Suprapubic skin (tissue), 4 donors: ENCODE measurements at regions not wholly inside any gene's neighbourhood (a gene's known extent, or its start where the extent isn't known, plus 50 kb on each side); places are given as distances from the start of the nearest gene placed in this dataset.

Experiments used
- DNase-seq, 2 donors: peaks; one replicate each; pipeline ENCODE4 v3.0.0-alpha.2; 2019; ENCODE audit warnings: low spot score in 2 of 2
- H3K27ac ChIP-seq: fragments of 200-600 bp; sonication (generic); one replicate; pipeline ENCODE4 v1.5.1; 2019
- H3K27me3 ChIP-seq: fragments of 200-600 bp; sonication (generic); one replicate; pipeline ENCODE4 v1.5.1; 2019
- H3K36me3 ChIP-seq: fragments of 200-600 bp; sonication (generic); one replicate; pipeline ENCODE4 v1.5.1; 2019
- H3K4me1 ChIP-seq: fragments of 200-600 bp; sonication (generic); one replicate; pipeline ENCODE4 v1.5.1; 2019
- H3K4me3 ChIP-seq: fragments of 200-600 bp; sonication (generic); one replicate; pipeline ENCODE4 v1.5.1; 2019; ENCODE audit warnings: mild to moderate bottlenecking
- H3K9me3 ChIP-seq: fragments of 200-600 bp; sonication (generic); one replicate; pipeline ENCODE4 v1.5.1; 2019
- EP300 ChIP-seq: sonication (generic); formaldehyde crosslinking; IDR thresholded peaks from one replicate; pipeline ENCODE4 v1.6.1; 2017; ENCODE audit warnings: antibody characterized with exemption
- POLR2A ChIP-seq, 2 donors: fragments of 450-650 bp; IDR thresholded peaks; one replicate each; pipeline ENCODE4 v1.6.1; 2017; ENCODE audit warnings: antibody characterized with exemption in 2 of 2, mild to moderate bottlenecking in 2 of 2, moderate library complexity in 2 of 2
- POLR2AphosphoS5 ChIP-seq, 3 donors: sonication (generic); formaldehyde crosslinking; IDR thresholded peaks; one replicate each; pipeline ENCODE4 v1.6.1; 2017; ENCODE audit warnings: antibody characterized with exemption in 3 of 3
- WGBS: methylation state at CpG from one replicate; pipeline ENCODE4 v1.1.5; 2018; 5-methylcytosine and 5-hydroxymethylcytosine counted together
- TF ChIP-seq, protein P1 (sequence below), 2 donors: fragments of 200-600 bp in 1 of 2; fragments of 450-650 bp in 1 of 2; sonication (generic) in 1 of 2; IDR thresholded peaks; one replicate each; pipeline ENCODE4 v1.5.1; 2016 to 2019; ENCODE audit warnings: antibody characterized with exemption in 2 of 2, mild to moderate bottlenecking in 1 of 2, moderate library complexity in 1 of 2

GRCh38 chr16:76081967-76082366 lies 195.2 kb upstream of the CNTNAP4 start:
- Histone ChIP-seq H3K27me3 (no peaks in the 10 kb centered on the region), H3K4me1 (no peaks in the 10 kb centered on the region), H3K9me3 (no peaks in the 10 kb centered on the region), H3K4me3 (no peak overlapping the region), H3K36me3 (no peaks in the 10 kb centered on the region), H3K27ac (no peak overlapping the region)
- TF ChIP-seq POLR2AphosphoS5 (IDR thresholded peaks at IDR 0.05) (no peak), EP300 (no peak), POLR2A (IDR thresholded peaks at IDR 0.05) (no peak)
- TF ChIP-seq, protein P1, sequence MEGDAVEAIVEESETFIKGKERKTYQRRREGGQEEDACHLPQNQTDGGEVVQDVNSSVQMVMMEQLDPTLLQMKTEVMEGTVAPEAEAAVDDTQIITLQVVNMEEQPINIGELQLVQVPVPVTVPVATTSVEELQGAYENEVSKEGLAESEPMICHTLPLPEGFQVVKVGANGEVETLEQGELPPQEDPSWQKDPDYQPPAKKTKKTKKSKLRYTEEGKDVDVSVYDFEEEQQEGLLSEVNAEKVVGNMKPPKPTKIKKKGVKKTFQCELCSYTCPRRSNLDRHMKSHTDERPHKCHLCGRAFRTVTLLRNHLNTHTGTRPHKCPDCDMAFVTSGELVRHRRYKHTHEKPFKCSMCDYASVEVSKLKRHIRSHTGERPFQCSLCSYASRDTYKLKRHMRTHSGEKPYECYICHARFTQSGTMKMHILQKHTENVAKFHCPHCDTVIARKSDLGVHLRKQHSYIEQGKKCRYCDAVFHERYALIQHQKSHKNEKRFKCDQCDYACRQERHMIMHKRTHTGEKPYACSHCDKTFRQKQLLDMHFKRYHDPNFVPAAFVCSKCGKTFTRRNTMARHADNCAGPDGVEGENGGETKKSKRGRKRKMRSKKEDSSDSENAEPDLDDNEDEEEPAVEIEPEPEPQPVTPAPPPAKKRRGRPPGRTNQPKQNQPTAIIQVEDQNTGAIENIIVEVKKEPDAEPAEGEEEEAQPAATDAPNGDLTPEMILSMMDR (IDR thresholded peaks at IDR 0.05) = no peak
- DNase-seq = no peak
- 30% methylated on average over 6 of the region's 6 CpGs for WGBS

DNA sequence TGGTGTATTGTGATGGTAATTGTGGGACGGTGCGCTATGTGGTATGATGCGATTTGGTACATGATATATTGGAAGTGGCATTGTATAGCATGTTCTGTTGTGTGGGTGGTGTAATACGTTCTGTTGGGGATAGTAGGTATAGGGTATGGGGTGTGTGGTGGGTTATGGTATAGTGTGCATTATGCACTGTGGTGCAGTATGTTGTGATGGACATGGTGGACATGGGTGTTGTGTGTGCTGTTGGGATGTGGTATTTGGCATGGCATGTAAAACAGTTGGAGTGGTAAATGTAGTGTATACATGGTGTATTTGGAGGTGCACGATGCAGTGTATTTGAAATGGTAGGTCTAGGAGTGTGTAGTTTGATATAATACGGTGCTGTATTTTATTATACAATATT lies 170.6 kb upstream of the CNTNAP4 start:
- Histone ChIP-seq H3K9me3 (peaks cover 13% of the 10 kb centered on the region), H3K4me3 (no peak overlapping the region), H3K36me3 (no peaks in the 10 kb centered on the region), H3K27ac (no peak overlapping the region), H3K4me1 (no peaks in the 10 kb centered on the region), H3K27me3 (no peaks in the 10 kb centered on the region)
- DNase-seq = no peak
- WGBS = 94% methylated on average over 6 of the region's 6 CpGs
- TF ChIP-seq EP300 (no peak), POLR2A (IDR thresholded peaks at IDR 0.05) (no peak), POLR2AphosphoS5 (IDR thresholded peaks at IDR 0.05) (no peak)
- TF ChIP-seq, protein P1 (IDR thresholded peaks at IDR 0.05) = no peak

DNA sequence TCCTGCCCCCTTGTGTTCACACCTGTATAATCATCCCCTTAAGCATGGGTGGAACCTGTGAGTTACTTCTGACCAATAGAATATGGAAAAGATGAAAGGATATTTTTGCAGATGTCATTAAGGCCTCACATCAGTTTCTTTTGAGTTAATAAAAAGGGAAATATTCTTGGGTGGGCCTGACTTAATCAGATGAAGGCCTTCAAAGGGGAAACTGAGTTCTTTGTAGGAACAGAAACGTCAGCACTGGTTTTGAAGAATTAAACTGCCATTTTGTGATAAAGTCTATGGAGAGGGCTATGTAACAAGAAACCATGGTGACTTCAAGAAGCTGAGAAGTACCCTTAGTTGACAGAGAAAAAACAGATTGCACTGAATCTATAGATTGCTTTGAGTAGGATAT lies 168.7 kb upstream of the CNTNAP4 start:
- no peaks in the 10 kb centered on the region for H3K4me1 ChIP-seq
- no peak overlapping the region for H3K27ac ChIP-seq
- TF ChIP-seq EP300 (no peak), POLR2A (IDR thresholded peaks at IDR 0.05) (no peak), POLR2AphosphoS5 (IDR thresholded peaks at IDR 0.05) (no peak)
- TF ChIP-seq, protein P1 (IDR thresholded peaks at IDR 0.05) = no peak
- H3K27me3 ChIP-seq = no peaks in the 10 kb centered on the region
- WGBS = 67% methylated on average over 1 of the region's 1 CpG
- DNase-seq = no peak
- H3K36me3 ChIP-seq = no peaks in the 10 kb centered on the region
- H3K4me3 ChIP-seq = no peak overlapping the region
- peaks cover 2% of the 10 kb centered on the region for H3K9me3 ChIP-seq

DNA sequence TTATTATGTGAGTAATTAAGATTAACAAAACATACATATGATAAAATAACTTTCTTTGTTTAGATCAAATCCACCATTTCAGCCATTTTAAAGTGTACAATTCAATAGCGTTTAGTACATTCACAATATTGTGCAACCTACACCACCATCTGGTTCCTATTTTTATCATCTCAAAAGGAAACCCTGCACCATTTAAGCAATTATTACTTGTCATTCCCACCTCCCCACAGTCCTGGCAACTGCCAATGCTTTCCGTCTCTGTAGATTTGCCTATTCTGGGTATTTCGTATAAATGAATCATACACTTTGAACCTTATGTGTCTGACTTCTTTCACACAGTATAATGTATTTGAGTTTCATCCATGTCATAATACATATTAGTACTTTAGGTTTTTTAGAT lies 162.5 kb upstream of the CNTNAP4 start:
- DNase-seq = no peak
- H3K27me3 ChIP-seq = no peaks in the 10 kb centered on the region
- H3K4me3 ChIP-seq = no peak overlapping the region
- 51% methylated on average over 3 of the region's 3 CpGs for WGBS
- no peak overlapping the region for H3K27ac ChIP-seq
- no peaks in the 10 kb centered on the region for H3K36me3 ChIP-seq
- H3K4me1 ChIP-seq = no peaks in the 10 kb centered on the region
- H3K9me3 ChIP-seq = no peaks in the 10 kb centered on the region
- TF ChIP-seq POLR2AphosphoS5 (IDR thresholded peaks at IDR 0.05) = no peak
- TF ChIP-seq EP300 = no peak
- no peak for TF ChIP-seq POLR2A (IDR thresholded peaks at IDR 0.05)
- TF ChIP-seq, protein P1 (IDR thresholded peaks at IDR 0.05) = no peak

- Histone ChIP-seq H3K36me3 (no peaks in the 10 kb centered on the region), H3K27me3 (no peaks in the 10 kb centered on the region), H3K27ac (no peak overlapping the region), H3K4me3 (no peak overlapping the region), H3K4me1 (no peaks in the 10 kb centered on the region), H3K9me3 (no peaks in the 10 kb centered on the region)
- DNase-seq = no peak
- TF ChIP-seq EP300 = no peak
- no peak for TF ChIP-seq POLR2AphosphoS5 (IDR thresholded peaks at IDR 0.05)
- no peak for TF ChIP-seq POLR2A (IDR thresholded peaks at IDR 0.05)
- 64% methylated on average over 1 of the region's 1 CpG for WGBS
Measured at GRCh38 chr16:76118344-76118743, 158.9 kb upstream of the CNTNAP4 start.

GRCh38 chr16:76121636-76122035 lies 155.6 kb upstream of the CNTNAP4 start:
- no peak overlapping the region for H3K4me3 ChIP-seq
- H3K27me3 ChIP-seq = no peaks in the 10 kb centered on the region
- no peak for DNase-seq
- H3K9me3 ChIP-seq = no peaks in the 10 kb centered on the region
- WGBS = 73% methylated on average over 4 of the region's 4 CpGs
- TF ChIP-seq EP300 = no peak
- no peak for TF ChIP-seq POLR2AphosphoS5 (IDR thresholded peaks at IDR 0.05)
- no peak for TF ChIP-seq POLR2A (IDR thresholded peaks at IDR 0.05)
- TF ChIP-seq, protein P1 (IDR thresholded peaks at IDR 0.05) = no peak
- H3K4me1 ChIP-seq = no peaks in the 10 kb centered on the region
- H3K27ac ChIP-seq = no peak overlapping the region
- no peaks in the 10 kb centered on the region for H3K36me3 ChIP-seq
